B cell (primary cell): ENCODE measurements at regions not wholly inside any gene's neighbourhood (a gene's known extent, or its start where the extent isn't known, plus 50 kb on each side); places are given as distances from the start of the nearest gene placed in this dataset.

ENCODE experiments used
- ATAC-seq: fragments of 200-7000 bp; cut with Tn5 transposase; one replicate; pipeline ENCODE4 v1.10.0; 2021; ENCODE audit warnings: low read depth, mild to moderate bottlenecking, moderate number of reproducible peaks, moderate library complexity
- CTCF ChIA-PET: fragments of 350-600 bp; sonication (Branson Sonifier 250); formaldehyde crosslinking; loops from one replicate; lab custom pipeline; 2021; ENCODE audit warnings: antibody characterized with exemption, inconsistent platforms; lab: Charles Lee
- POLR2A ChIA-PET: fragments of 350-600 bp; sonication (Branson Sonifier 250); formaldehyde crosslinking; loops from one replicate; lab custom pipeline; 2021; ENCODE audit warnings: antibody characterized with exemption; lab: Charles Lee
- DNase-seq: peaks from one replicate; pipeline ENCODE4 v3.0.0; 2013
- H2AFZ ChIP-seq: 2 replicates; pipeline ENCODE4 v1.6.1; 2012; ENCODE audit warnings: mild to moderate bottlenecking, low read depth, low read length; ENCODE audit not compliant: insufficient read depth, poor library complexity, severe bottlenecking
- H3K27ac ChIP-seq, 2 donors: 1 replicate in 1 of 2; 2 replicates in 1 of 2; pipeline ENCODE4 v1.5.1; 2012 to 2013; ENCODE audit warnings: low read length in 2 of 2, mild to moderate bottlenecking in 2 of 2, moderate library complexity in 1 of 2
- H3K27me3 ChIP-seq, 4 experiments: fragments of 200-600 bp in 1 of 4; sonication (generic) in 1 of 4; replicated peaks in 1 of 4; 1 replicate in 2 of 4; 2 replicates in 2 of 4; pipeline versions ENCODE4 v1.6.1 to v1.7.0; 2013 to 2016; ENCODE audit warnings: low read length in 3 of 4, mild to moderate bottlenecking in 2 of 4, mixed read lengths in 1 of 4, moderate library complexity in 1 of 4; ENCODE audit not compliant: insufficient read depth in 4 of 4, control insufficient read depth in 3 of 4; ENCODE audit errors: control extremely low read depth in 1 of 4
- H3K36me3 ChIP-seq, 2 experiments: replicated peaks in 1 of 2; 1 replicate in 1 of 2; 2 replicates in 1 of 2; pipeline versions ENCODE4 v1.6.1 to v1.7.1; 2013; ENCODE audit warnings: low read length in 1 of 2; ENCODE audit not compliant: insufficient read depth in 2 of 2, control insufficient read depth in 1 of 2; ENCODE audit errors: control extremely low read depth in 1 of 2, extremely low read depth in 1 of 2
- H3K4me1 ChIP-seq, 2 donors: fragments of 200-600 bp in 1 of 2; sonication (generic) in 1 of 2; 1 replicate in 1 of 2; 2 replicates in 1 of 2; pipeline versions ENCODE4 v1.5.1 to v1.6.1; 2013 to 2017; ENCODE audit warnings: low read length in 2 of 2; ENCODE audit not compliant: control insufficient read depth in 2 of 2, insufficient read depth in 2 of 2
- H3K4me2 ChIP-seq: replicated peaks from 2 replicates; pipeline ENCODE3; 2012; ENCODE audit warnings: mild to moderate bottlenecking, low read depth, low read length; ENCODE audit not compliant: poor library complexity, severe bottlenecking
- H3K4me3 ChIP-seq, 5 experiments: fragments of 200-600 bp in 1 of 5; sonication (generic) in 1 of 5; 1 replicate in 3 of 5; 2 replicates in 2 of 5; pipeline versions ENCODE4 v1.5.1 to v1.7.0; 2011 to 2016; ENCODE audit warnings: low read length in 4 of 5, mild to moderate bottlenecking in 4 of 5, low read depth in 2 of 5, control low read depth in 1 of 5, moderate library complexity in 1 of 5; ENCODE audit not compliant: insufficient read depth in 1 of 5; ENCODE audit errors: control extremely low read depth in 1 of 5, extremely low read depth in 1 of 5
- H3K79me2 ChIP-seq: fragments of 200-600 bp; sonication (generic); one replicate; pipeline ENCODE4 v1.6.0; 2016; ENCODE audit warnings: low read length; ENCODE audit not compliant: control insufficient read depth, insufficient read depth
- H3K9ac ChIP-seq: fragments of 200-600 bp; sonication (generic); 2 replicates; pipeline ENCODE4 v1.6.1; 2017; ENCODE audit warnings: mild to moderate bottlenecking, low read length, moderate library complexity
- H3K9me3 ChIP-seq, 3 donors: one replicate each; pipeline versions ENCODE4 v1.6.1 to v1.7.1; 2013; ENCODE audit warnings: low read length in 2 of 3; ENCODE audit not compliant: control insufficient read depth in 2 of 3, insufficient read depth in 1 of 3; ENCODE audit errors: control extremely low read depth in 1 of 3
- H4K20me1 ChIP-seq: 2 replicates; pipeline ENCODE4 v1.6.0; 2012; ENCODE audit warnings: mild to moderate bottlenecking, low read length; ENCODE audit not compliant: insufficient read depth, control insufficient read depth, poor library complexity, severe bottlenecking
- H3K27ac Mint-ChIP-seq: one replicate; pipeline ENCODE4 v1.8.0; 2021; ENCODE audit warnings: mixed read lengths
- H3K27me3 Mint-ChIP-seq: one replicate; pipeline ENCODE4 v1.8.0; 2021; ENCODE audit warnings: mixed read lengths
- H3K4me1 Mint-ChIP-seq: one replicate; pipeline ENCODE4 v1.8.0; 2021; ENCODE audit warnings: mixed read lengths
- H3K4me3 Mint-ChIP-seq: one replicate; pipeline ENCODE4 v1.8.0; 2021; ENCODE audit warnings: mixed read lengths
- H3K9me3 Mint-ChIP-seq: one replicate; pipeline ENCODE4 v1.8.0; 2022; ENCODE audit warnings: mixed read lengths; ENCODE audit not compliant: insufficient read depth
- CTCF ChIP-seq: fragments of 200-600 bp; IDR thresholded peaks from one replicate; pipeline ENCODE4 v1.8.0; 2022; ENCODE audit warnings: antibody characterized with exemption, mild to moderate bottlenecking
- EZH2 ChIP-seq: IDR thresholded peaks from 2 replicates; pipeline ENCODE4 v1.6.1; 2012; ENCODE audit warnings: borderline replicate concordance, low read depth, mild to moderate bottlenecking, moderate library complexity, low read length; ENCODE audit not compliant: insufficient read depth, poor library complexity, severe bottlenecking
- WGBS: methylation state at CpG from one replicate; pipeline ENCODE4 v1.1.5; 2013; ENCODE audit warnings: missing lambda C conversion rate; ENCODE audit not compliant: insufficient coverage; 5-methylcytosine and 5-hydroxymethylcytosine counted together
- intact Hi-C: fragments of 100-400 bp; cut with micrococcal nuclease; formaldehyde crosslinking; loops from one replicate; pipeline ENCODE4 v1.10.0; 2022

- POLR2A ChIA-PET = no interaction called here
- H3K27ac Mint-ChIP-seq = no peak overlapping the region
- 51% methylated on average over 8 of the region's 8 CpGs for WGBS
Measured at GRCh38 chr2:104023765-104024164, 830.1 kb upstream of the POU3F3 start.

GRCh38 chr2:104025295-104025694, 828.6 kb upstream of the POU3F3 start:
- no peak overlapping the region for H2AFZ ChIP-seq
- H3K4me3 ChIP-seq = no peak overlapping the region
- no peaks in the 10 kb centered on the region for H3K4me1 Mint-ChIP-seq
- no peaks in the 10 kb centered on the region for H3K9me3 Mint-ChIP-seq
- ChIA-PET POLR2A (no interaction called here), CTCF (no interaction called here)
- H3K27ac Mint-ChIP-seq = no peak overlapping the region
- H3K27me3 ChIP-seq = no peaks in the 10 kb centered on the region
- H3K27me3 Mint-ChIP-seq = no peaks in the 10 kb centered on the region
- no peak overlapping the region for H3K27ac ChIP-seq
- 67% methylated on average over 1 of the region's 1 CpG for WGBS
- no peak for ATAC-seq
- no peaks in the 10 kb centered on the region for H3K36me3 ChIP-seq
- no peak overlapping the region for H3K9ac ChIP-seq
- H3K4me3 Mint-ChIP-seq = no peak overlapping the region
- no peaks in the 10 kb centered on the region for H3K4me1 ChIP-seq
- H3K9me3 ChIP-seq = peaks cover 0 to 7% (median 0%) of the 10 kb centered on the region in 3 donors
- intact Hi-C loops = no loop called here
- no peaks in the 10 kb centered on the region for H4K20me1 ChIP-seq
- H3K4me2 ChIP-seq = no peak overlapping the region
- no peaks in the 10 kb centered on the region for H3K79me2 ChIP-seq
- TF ChIP-seq CTCF = no peak
- TF ChIP-seq EZH2 = no peak
- DNase-seq = no peak

More at GRCh38 chr2:104023765-104024164, 830.1 kb upstream of the POU3F3 start:
- DNase-seq (no peak), ATAC-seq (no peak)
- Mint-ChIP-seq H3K4me1 (no peaks in the 10 kb centered on the region), H3K4me3 (no peak overlapping the region), H3K9me3 (no peaks in the 10 kb centered on the region), H3K27me3 (no peaks in the 10 kb centered on the region)
- no peaks in the 10 kb centered on the region for H3K79me2 ChIP-seq
- no peaks in the 10 kb centered on the region for H3K4me1 ChIP-seq
- TF ChIP-seq EZH2 = no peak
- no peak for TF ChIP-seq CTCF
- H3K27ac ChIP-seq = no peak overlapping the region
- H2AFZ ChIP-seq = no peak overlapping the region
- no peaks in the 10 kb centered on the region for H3K27me3 ChIP-seq
- intact Hi-C loops = no loop called here
- no peaks in the 10 kb centered on the region for H3K36me3 ChIP-seq
- no peaks in the 10 kb centered on the region for H4K20me1 ChIP-seq
- H3K4me3 ChIP-seq = no peak overlapping the region
- H3K9me3 ChIP-seq = peaks cover 0 to 7% (median 0%) of the 10 kb centered on the region in 3 donors
- H3K9ac ChIP-seq = no peak overlapping the region
- no peak overlapping the region for H3K4me2 ChIP-seq
- CTCF ChIA-PET = no interaction called here
